ENCODE measurements at regions not wholly inside any gene's neighbourhood (a gene's known extent, or its start where the extent isn't known, plus 50 kb on each side); places are given as distances from the start of the nearest gene placed in this dataset.

- FAIRE-seq = no peak
- no peak for DNase-seq (ENCODE audit: insufficient read length, low spot score)
- no peak for TF ChIP-seq POLR2A (IDR thresholded peaks at IDR 0.05; ENCODE audit: low read depth, low read length)
Observed at GRCh38 chr6:131394768-131395432, 178.1 kb upstream of the ARG1 start.

GRCh38 chr6:131398176-131398575 lies 174.8 kb upstream of the ARG1 start:
- TF ChIP-seq POLR2A (IDR thresholded peaks at IDR 0.05; ENCODE audit: low read depth, low read length) = no peak
- no peak for FAIRE-seq
- DNase-seq (ENCODE audit: insufficient read length, low spot score) = no peak

GRCh38 chr6:131399433-131399832 lies 173.6 kb upstream of the ARG1 start:
- FAIRE-seq (no peak), DNase-seq (ENCODE audit: insufficient read length, low spot score) (no peak)
- TF ChIP-seq POLR2A (IDR thresholded peaks at IDR 0.05; ENCODE audit: low read depth, low read length) = no peak

- DNase-seq (ENCODE audit: insufficient read length, low spot score) = no peak
- TF ChIP-seq POLR2A (IDR thresholded peaks at IDR 0.05; ENCODE audit: low read depth, low read length) = no peak
- FAIRE-seq = peak; percentile 50
Observed at GRCh38 chr6:131400054-131400778, 172.8 kb upstream of the ARG1 start.

- no peak for TF ChIP-seq POLR2A (IDR thresholded peaks at IDR 0.05; ENCODE audit: low read depth, low read length)
- no peak for DNase-seq (ENCODE audit: insufficient read length, low spot score)
- FAIRE-seq = no peak
Observed at GRCh38 chr6:131400779-131401496, 172.1 kb upstream of the ARG1 start.

GRCh38 chr6:131408811-131409210 lies 164.2 kb upstream of the ARG1 start:
- DNase-seq (ENCODE audit: insufficient read length, low spot score) (no peak), FAIRE-seq (no peak)
- no peak for TF ChIP-seq POLR2A (IDR thresholded peaks at IDR 0.05; ENCODE audit: low read depth, low read length)

- no peak for TF ChIP-seq POLR2A (IDR thresholded peaks at IDR 0.05; ENCODE audit: low read depth, low read length)
- FAIRE-seq = no peak
- DNase-seq (ENCODE audit: insufficient read length, low spot score) = no peak
Observed at GRCh38 chr6:131410785-131411184, 162.2 kb upstream of the ARG1 start.

- no peak for DNase-seq (ENCODE audit: insufficient read length, low spot score)
- FAIRE-seq = no peak
- no peak for TF ChIP-seq POLR2A (IDR thresholded peaks at IDR 0.05; ENCODE audit: low read depth, low read length)
Observed at GRCh38 chr6:131412960-131413830, 159.8 kb upstream of the ARG1 start.

GRCh38 chr6:131413831-131414191 lies 159.2 kb upstream of the ARG1 start:
- FAIRE-seq = no peak
- no peak for TF ChIP-seq POLR2A (IDR thresholded peaks at IDR 0.05; ENCODE audit: low read depth, low read length)

GRCh38 chr6:131414956-131415355 lies 158.1 kb upstream of the ARG1 start:
- FAIRE-seq (no peak), DNase-seq (ENCODE audit: insufficient read length, low spot score) (no peak)

More at GRCh38 chr6:131413831-131414191, 159.2 kb upstream of the ARG1 start:
- no peak for DNase-seq (ENCODE audit: insufficient read length, low spot score)

GRCh38 chr6:131418441-131418840 lies 154.6 kb upstream of the ARG1 start:
- no peak for FAIRE-seq
- no peak for TF ChIP-seq POLR2A (IDR thresholded peaks at IDR 0.05; ENCODE audit: low read depth, low read length)
- no peak for DNase-seq (ENCODE audit: insufficient read length, low spot score)

More at GRCh38 chr6:131414956-131415355, 158.1 kb upstream of the ARG1 start:
- no peak for TF ChIP-seq POLR2A (IDR thresholded peaks at IDR 0.05; ENCODE audit: low read depth, low read length)

GRCh38 chr6:131419702-131420101 lies 153.3 kb upstream of the ARG1 start:
- no peak for TF ChIP-seq POLR2A (IDR thresholded peaks at IDR 0.05; ENCODE audit: low read depth, low read length)
- DNase-seq (ENCODE audit: insufficient read length, low spot score) (no peak), FAIRE-seq (no peak)

GRCh38 chr6:131424016-131424415 lies 149.0 kb upstream of the ARG1 start:
- no peak for TF ChIP-seq POLR2A (IDR thresholded peaks at IDR 0.05; ENCODE audit: low read depth, low read length)
- no peak for FAIRE-seq
- no peak for DNase-seq (ENCODE audit: insufficient read length, low spot score)

GRCh38 chr6:131424475-131424874 lies 148.6 kb upstream of the ARG1 start:
- TF ChIP-seq POLR2A (IDR thresholded peaks at IDR 0.05; ENCODE audit: low read depth, low read length) = no peak
- FAIRE-seq = no peak

More at GRCh38 chr6:131424475-131424874, 148.6 kb upstream of the ARG1 start:
- no peak for DNase-seq (ENCODE audit: insufficient read length, low spot score)
